GM23338 (cell line): ENCODE measurements at regions not wholly inside any gene's neighbourhood (a gene's known extent, or its start where the extent isn't known, plus 50 kb on each side); places are given as distances from the start of the nearest gene placed in this dataset.

Source experiments
- ATAC-seq: fragments of 200-7000 bp; cut with Tn5 transposase; 3 replicates; pipeline ENCODE4 v1.9.1; 2020
- DNase-seq: peaks from one replicate; pipeline ENCODE4 v3.0.0-alpha.2; 2015; ENCODE audit warnings: low spot score
- H2AFZ ChIP-seq: fragments of 200-600 bp; sonication (generic); 2 replicates; pipeline ENCODE4 v1.8.0; 2016; ENCODE audit warnings: antibody characterized with exemption, mild to moderate bottlenecking, moderate library complexity
- H3F3A ChIP-seq: fragments of 200-600 bp; sonication (generic); replicated peaks from 2 replicates; pipeline ENCODE4 v1.8.0; 2017; ENCODE audit warnings: antibody characterized with exemption, mixed run types, low read depth
- H3K27ac ChIP-seq: fragments of 200-600 bp; sonication (generic); 2 replicates; pipeline ENCODE4 v1.6.1; 2016; ENCODE audit warnings: low read depth
- H3K27me3 ChIP-seq: fragments of 200-600 bp; sonication (generic); 2 replicates; pipeline ENCODE4 v1.8.0; 2016; ENCODE audit warnings: mild to moderate bottlenecking, mixed run types, moderate library complexity; ENCODE audit not compliant: insufficient read depth
- H3K36me3 ChIP-seq: fragments of 200-600 bp; sonication (generic); 2 replicates; pipeline ENCODE4 v1.8.0; 2016; ENCODE audit warnings: mild to moderate bottlenecking; ENCODE audit not compliant: insufficient read depth
- H3K4me1 ChIP-seq: fragments of 200-600 bp; sonication (generic); 2 replicates; pipeline ENCODE4 v1.8.0; 2016; ENCODE audit warnings: mild to moderate bottlenecking, moderate library complexity; ENCODE audit not compliant: insufficient read depth
- H3K4me2 ChIP-seq: fragments of 200-600 bp; sonication (generic); 2 replicates; pipeline ENCODE4 v1.7.1; 2017; ENCODE audit warnings: mixed run types
- H3K4me3 ChIP-seq: fragments of 200-600 bp; sonication (generic); 2 replicates; pipeline ENCODE4 v1.6.1; 2016; ENCODE audit warnings: mixed run types
- H3K79me2 ChIP-seq: fragments of 200-600 bp; sonication (generic); replicated peaks from 2 replicates; pipeline ENCODE4 v1.8.0; 2017; ENCODE audit warnings: mild to moderate bottlenecking; ENCODE audit not compliant: insufficient read depth
- H3K9me2 ChIP-seq: fragments of 200-600 bp; sonication (generic); 2 replicates; pipeline ENCODE4 v1.8.0; 2017; ENCODE audit not compliant: insufficient read depth
- H4K20me1 ChIP-seq: fragments of 200-600 bp; sonication (generic); replicated peaks from 2 replicates; pipeline ENCODE4 v1.8.0; 2017; ENCODE audit warnings: mild to moderate bottlenecking; ENCODE audit not compliant: insufficient read depth
- H3K27ac Mint-ChIP-seq: 2 replicates; pipeline ENCODE4 v1.8.0; 2020; ENCODE audit warnings: inconsistent platforms, mild to moderate bottlenecking, moderate library complexity, mixed read lengths
- H3K27me3 Mint-ChIP-seq: 3 replicates; pipeline ENCODE4 v1.8.0; 2022; ENCODE audit warnings: low read depth, mild to moderate bottlenecking, moderate library complexity, mixed read lengths, inconsistent platforms; ENCODE audit not compliant: insufficient read depth, poor library complexity
- H3K36me3 Mint-ChIP-seq: 3 replicates; pipeline ENCODE4 v1.8.0; 2021; ENCODE audit warnings: low read depth, mild to moderate bottlenecking, inconsistent platforms, moderate library complexity, mixed read lengths
- H3K4me1 Mint-ChIP-seq: 3 replicates; pipeline ENCODE4 v1.8.0; 2020; ENCODE audit warnings: mild to moderate bottlenecking, inconsistent platforms, mixed read lengths
- H3K4me3 Mint-ChIP-seq: 3 replicates; pipeline ENCODE4 v1.8.0; 2021; ENCODE audit warnings: moderate library complexity, mild to moderate bottlenecking, inconsistent platforms, mixed read lengths
- H3K9me3 Mint-ChIP-seq: 3 replicates; pipeline ENCODE4 v1.8.0; 2020; ENCODE audit warnings: moderate library complexity, mild to moderate bottlenecking, inconsistent platforms, mixed read lengths
- CREB1 ChIP-seq: fragments of 250-450 bp; sonication (Bioruptor Pico); IDR thresholded peaks from 2 replicates; pipeline ENCODE4 v1.5.0; 2020; ENCODE audit warnings: low read depth, mild to moderate bottlenecking, moderate library complexity
- EZH2phosphoT487 ChIP-seq: fragments of 200-600 bp; sonication (generic); IDR thresholded peaks from one replicate; pipeline ENCODE4 v1.8.1; 2018; ENCODE audit warnings: antibody characterized with exemption; ENCODE audit not compliant: unreplicated experiment
- POLR2AphosphoS5 ChIP-seq: IDR thresholded peaks from 2 replicates; pipeline ENCODE4 v1.6.1; 2016; ENCODE audit warnings: antibody characterized with exemption, low read depth
- STAT1 ChIP-seq: IDR thresholded peaks from one replicate; pipeline ENCODE4 v1.6.1; 2016; ENCODE audit warnings: antibody characterized with exemption; ENCODE audit not compliant: unreplicated experiment
- ZNF114 ChIP-seq: fragments of 250-450 bp; sonication (Bioruptor Pico); IDR thresholded peaks from 2 replicates; pipeline ENCODE4 v1.5.0; 2020; ENCODE audit warnings: mild to moderate bottlenecking, moderate library complexity
- ZNF331 ChIP-seq: fragments of 250-450 bp; sonication (Bioruptor Pico); IDR thresholded peaks from 2 replicates; pipeline ENCODE4 v1.5.0; 2020; ENCODE audit warnings: low read depth, mild to moderate bottlenecking, moderate library complexity
- TF ChIP-seq, protein P1 (sequence below): IDR thresholded peaks from one replicate; pipeline ENCODE4 v1.6.1; 2018; ENCODE audit warnings: antibody characterized with exemption; ENCODE audit not compliant: unreplicated experiment
- TF ChIP-seq, protein P2 (sequence below): IDR thresholded peaks from 2 replicates; pipeline ENCODE4 v1.6.1; 2016; ENCODE audit warnings: antibody characterized with exemption
- TF ChIP-seq, protein P3 (sequence below), 2 experiments: fragments of 200-600 bp in 1 of 2; sonication (generic) in 1 of 2; conservative IDR thresholded peaks; 2 replicates each; pipeline versions ENCODE4 v1.5.1 to v1.6.1; 2016 to 2017; ENCODE audit warnings: antibody characterized with exemption in 2 of 2, low read depth in 2 of 2, mild to moderate bottlenecking in 2 of 2, moderate library complexity in 1 of 2

DNA sequence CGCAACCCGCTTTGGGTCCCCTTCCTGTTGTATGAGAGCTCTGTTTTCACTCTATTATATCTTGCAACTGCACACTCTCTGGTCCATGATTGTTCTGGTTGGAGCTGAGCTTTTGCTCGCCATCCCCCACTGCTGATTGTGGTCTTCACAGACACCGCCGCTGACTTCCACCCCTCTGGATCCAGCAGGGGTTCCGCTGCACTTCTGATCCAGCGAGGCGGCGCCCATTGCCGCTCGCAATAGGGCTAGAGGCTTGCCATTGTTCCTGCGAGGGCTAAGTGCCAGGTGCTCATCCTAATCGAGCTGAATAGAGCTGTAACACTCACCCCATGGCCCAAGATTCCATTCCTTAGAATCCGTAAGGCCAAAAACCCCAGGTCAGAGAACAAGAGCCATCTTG is 1905.8 kb upstream of the RAG2 start (continued):
- TF ChIP-seq STAT1 (no peak), EZH2phosphoT487 (no peak), POLR2AphosphoS5 (no peak), ZNF331 (CRISPR knock-in tag) (no peak)

DNA sequence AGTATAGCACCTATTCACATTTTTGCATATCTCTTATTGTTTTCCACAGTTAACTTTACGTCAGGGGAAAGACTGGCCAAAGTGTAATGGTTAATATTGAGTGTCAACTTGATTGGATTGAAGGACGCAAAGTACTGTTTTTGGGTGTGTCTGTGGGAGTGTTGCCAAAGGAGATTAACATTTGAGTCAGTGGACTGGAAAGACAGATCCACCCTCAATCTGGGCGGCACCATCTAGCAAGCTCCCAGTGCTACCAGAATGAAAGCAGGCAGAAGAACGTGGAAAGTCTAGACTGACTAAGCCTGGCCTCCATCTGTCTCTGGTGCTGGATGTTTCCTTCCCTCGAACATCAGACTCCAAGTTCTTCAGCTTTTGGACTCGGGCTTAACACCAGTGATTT is 1900.7 kb upstream of the RAG2 start:
- Histone ChIP-seq H3K36me3 (0 out of 2 replicates have a peak, but pooled peaks cover 3% of the 10 kb centered on the region), H3K27me3 (no peaks in the 10 kb centered on the region), H3K9me2 (no peaks in the 10 kb centered on the region), H3K4me2 (no peak overlapping the region), H3F3A (no peaks in the 10 kb centered on the region), H4K20me1 (no peaks in the 10 kb centered on the region), H3K4me1 (no peaks in the 10 kb centered on the region), H3K79me2 (no peaks in the 10 kb centered on the region), H3K4me3 (no peak overlapping the region), H3K27ac (no peak overlapping the region), H2AFZ (no peak overlapping the region)
- Mint-ChIP-seq H3K27me3 (no peaks in the 10 kb centered on the region), H3K4me1 (no peaks in the 10 kb centered on the region), H3K9me3 (no peaks in the 10 kb centered on the region; the same call in 2 of the 3 replicates), H3K27ac (no peak overlapping the region), H3K36me3 (no peaks in the 10 kb centered on the region), H3K4me3 (no peak overlapping the region)
- no peak for DNase-seq
- no peak for ATAC-seq
- TF ChIP-seq CREB1 (no peak), EZH2phosphoT487 (no peak), POLR2AphosphoS5 (no peak)
- TF ChIP-seq, protein P1, sequence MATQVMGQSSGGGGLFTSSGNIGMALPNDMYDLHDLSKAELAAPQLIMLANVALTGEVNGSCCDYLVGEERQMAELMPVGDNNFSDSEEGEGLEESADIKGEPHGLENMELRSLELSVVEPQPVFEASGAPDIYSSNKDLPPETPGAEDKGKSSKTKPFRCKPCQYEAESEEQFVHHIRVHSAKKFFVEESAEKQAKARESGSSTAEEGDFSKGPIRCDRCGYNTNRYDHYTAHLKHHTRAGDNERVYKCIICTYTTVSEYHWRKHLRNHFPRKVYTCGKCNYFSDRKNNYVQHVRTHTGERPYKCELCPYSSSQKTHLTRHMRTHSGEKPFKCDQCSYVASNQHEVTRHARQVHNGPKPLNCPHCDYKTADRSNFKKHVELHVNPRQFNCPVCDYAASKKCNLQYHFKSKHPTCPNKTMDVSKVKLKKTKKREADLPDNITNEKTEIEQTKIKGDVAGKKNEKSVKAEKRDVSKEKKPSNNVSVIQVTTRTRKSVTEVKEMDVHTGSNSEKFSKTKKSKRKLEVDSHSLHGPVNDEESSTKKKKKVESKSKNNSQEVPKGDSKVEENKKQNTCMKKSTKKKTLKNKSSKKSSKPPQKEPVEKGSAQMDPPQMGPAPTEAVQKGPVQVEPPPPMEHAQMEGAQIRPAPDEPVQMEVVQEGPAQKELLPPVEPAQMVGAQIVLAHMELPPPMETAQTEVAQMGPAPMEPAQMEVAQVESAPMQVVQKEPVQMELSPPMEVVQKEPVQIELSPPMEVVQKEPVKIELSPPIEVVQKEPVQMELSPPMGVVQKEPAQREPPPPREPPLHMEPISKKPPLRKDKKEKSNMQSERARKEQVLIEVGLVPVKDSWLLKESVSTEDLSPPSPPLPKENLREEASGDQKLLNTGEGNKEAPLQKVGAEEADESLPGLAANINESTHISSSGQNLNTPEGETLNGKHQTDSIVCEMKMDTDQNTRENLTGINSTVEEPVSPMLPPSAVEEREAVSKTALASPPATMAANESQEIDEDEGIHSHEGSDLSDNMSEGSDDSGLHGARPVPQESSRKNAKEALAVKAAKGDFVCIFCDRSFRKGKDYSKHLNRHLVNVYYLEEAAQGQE = no peak

DNA sequence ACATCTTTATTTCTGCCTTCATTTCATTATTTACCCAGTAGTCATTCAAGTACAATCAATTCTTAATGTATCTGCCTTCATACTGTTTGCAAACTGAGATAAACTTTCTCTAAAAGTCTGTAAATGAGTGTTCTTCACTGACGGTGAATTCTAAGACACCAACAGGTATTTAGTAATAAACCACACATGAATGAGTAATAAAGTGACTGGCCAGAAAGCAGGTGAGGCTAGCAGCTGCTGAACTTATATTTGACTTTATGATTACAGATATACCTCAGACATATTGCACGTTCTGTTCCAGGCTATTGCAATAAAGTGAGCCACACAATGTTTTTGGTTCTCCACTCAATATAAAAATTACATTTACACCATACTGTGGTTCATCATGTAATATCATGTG is 1894.0 kb upstream of the RAG2 start:
- no peak overlapping the region for H3K4me2 ChIP-seq
- no peaks in the 10 kb centered on the region for H3K4me1 Mint-ChIP-seq
- no peaks in the 10 kb centered on the region for H3K36me3 Mint-ChIP-seq
- H3K36me3 ChIP-seq = no peaks in the 10 kb centered on the region
- H3K4me3 Mint-ChIP-seq = no peak overlapping the region
- ATAC-seq (no peak), DNase-seq (no peak)
- H3F3A ChIP-seq = no peaks in the 10 kb centered on the region
- no peaks in the 10 kb centered on the region for H3K79me2 ChIP-seq
- no peaks in the 10 kb centered on the region for H3K27me3 Mint-ChIP-seq
- H3K4me1 ChIP-seq = no peaks in the 10 kb centered on the region
- H3K27ac Mint-ChIP-seq = no peak overlapping the region
- H3K9me2 ChIP-seq = no peaks in the 10 kb centered on the region
- H3K4me3 ChIP-seq = no peak overlapping the region
- no peak overlapping the region for H3K27ac ChIP-seq
- H3K9me3 Mint-ChIP-seq = peaks cover 3% of the 10 kb centered on the region; the same call in 1 of the 3 replicates
- H3K27me3 ChIP-seq = no peaks in the 10 kb centered on the region
- no peaks in the 10 kb centered on the region for H4K20me1 ChIP-seq
- no peak overlapping the region for H2AFZ ChIP-seq
- no peak for TF ChIP-seq POLR2AphosphoS5
- TF ChIP-seq, protein P2, sequence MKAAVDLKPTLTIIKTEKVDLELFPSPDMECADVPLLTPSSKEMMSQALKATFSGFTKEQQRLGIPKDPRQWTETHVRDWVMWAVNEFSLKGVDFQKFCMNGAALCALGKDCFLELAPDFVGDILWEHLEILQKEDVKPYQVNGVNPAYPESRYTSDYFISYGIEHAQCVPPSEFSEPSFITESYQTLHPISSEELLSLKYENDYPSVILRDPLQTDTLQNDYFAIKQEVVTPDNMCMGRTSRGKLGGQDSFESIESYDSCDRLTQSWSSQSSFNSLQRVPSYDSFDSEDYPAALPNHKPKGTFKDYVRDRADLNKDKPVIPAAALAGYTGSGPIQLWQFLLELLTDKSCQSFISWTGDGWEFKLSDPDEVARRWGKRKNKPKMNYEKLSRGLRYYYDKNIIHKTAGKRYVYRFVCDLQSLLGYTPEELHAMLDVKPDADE = no peak
- no peak for TF ChIP-seq ZNF114 (CRISPR knock-in tag)
- TF ChIP-seq, protein P3, sequence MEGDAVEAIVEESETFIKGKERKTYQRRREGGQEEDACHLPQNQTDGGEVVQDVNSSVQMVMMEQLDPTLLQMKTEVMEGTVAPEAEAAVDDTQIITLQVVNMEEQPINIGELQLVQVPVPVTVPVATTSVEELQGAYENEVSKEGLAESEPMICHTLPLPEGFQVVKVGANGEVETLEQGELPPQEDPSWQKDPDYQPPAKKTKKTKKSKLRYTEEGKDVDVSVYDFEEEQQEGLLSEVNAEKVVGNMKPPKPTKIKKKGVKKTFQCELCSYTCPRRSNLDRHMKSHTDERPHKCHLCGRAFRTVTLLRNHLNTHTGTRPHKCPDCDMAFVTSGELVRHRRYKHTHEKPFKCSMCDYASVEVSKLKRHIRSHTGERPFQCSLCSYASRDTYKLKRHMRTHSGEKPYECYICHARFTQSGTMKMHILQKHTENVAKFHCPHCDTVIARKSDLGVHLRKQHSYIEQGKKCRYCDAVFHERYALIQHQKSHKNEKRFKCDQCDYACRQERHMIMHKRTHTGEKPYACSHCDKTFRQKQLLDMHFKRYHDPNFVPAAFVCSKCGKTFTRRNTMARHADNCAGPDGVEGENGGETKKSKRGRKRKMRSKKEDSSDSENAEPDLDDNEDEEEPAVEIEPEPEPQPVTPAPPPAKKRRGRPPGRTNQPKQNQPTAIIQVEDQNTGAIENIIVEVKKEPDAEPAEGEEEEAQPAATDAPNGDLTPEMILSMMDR (conservative IDR thresholded peaks at IDR 0.05; ENCODE audit: low read depth in 2 of 2) = no peak
